Lung (tissue), 11 donors: ENCODE measurements at regions not wholly inside any gene's neighbourhood (a gene's known extent, or its start where the extent isn't known, plus 50 kb on each side); places are given as distances from the start of the nearest gene placed in this dataset.

ENCODE experiments used
- ATAC-seq: fragments of 200-7000 bp; cut with Tn5 transposase; one replicate; pipeline ENCODE4 v1.9.1; 2020; ENCODE audit warnings: moderate number of reproducible peaks; ENCODE audit not compliant: insufficient read depth, low FRiP score
- DNase-seq, 3 donors: peaks; one replicate each; pipeline ENCODE4 v3.0.0-alpha.2; 2013 to 2017
- H3K27ac ChIP-seq, 2 donors: one replicate each; pipeline ENCODE4 v1.5.1; 2013; ENCODE audit warnings: mild to moderate bottlenecking in 2 of 2, moderate library complexity in 2 of 2, control low read depth in 1 of 2, inconsistent platforms in 1 of 2, low read depth in 1 of 2, low read length in 1 of 2
- H3K27me3 ChIP-seq, 3 donors: one replicate each; pipeline ENCODE4 v1.5.1; 2013; ENCODE audit warnings: low read length in 2 of 3; ENCODE audit not compliant: control insufficient read depth in 3 of 3, insufficient read depth in 3 of 3
- H3K36me3 ChIP-seq, 4 donors: one replicate each; pipeline ENCODE4 v1.5.1; 2013; ENCODE audit warnings: low read length in 4 of 4, mild to moderate bottlenecking in 1 of 4, moderate library complexity in 1 of 4; ENCODE audit not compliant: control insufficient read depth in 4 of 4, insufficient read depth in 4 of 4
- H3K4me1 ChIP-seq, 5 donors: one replicate each; pipeline ENCODE4 v1.5.1; 2013; ENCODE audit warnings: low read length in 5 of 5, mild to moderate bottlenecking in 2 of 5, moderate library complexity in 1 of 5; ENCODE audit not compliant: control insufficient read depth in 5 of 5, insufficient read depth in 5 of 5
- H3K4me3 ChIP-seq: one replicate; pipeline ENCODE4 v1.5.1; 2013; ENCODE audit warnings: mild to moderate bottlenecking, control low read depth, moderate library complexity
- H3K9ac ChIP-seq, 2 donors: one replicate each; pipeline ENCODE4 v1.5.1; 2013; ENCODE audit warnings: low read length in 2 of 2, control low read depth in 1 of 2; ENCODE audit not compliant: insufficient read depth in 1 of 2
- H3K9me3 ChIP-seq, 4 donors: one replicate each; pipeline ENCODE4 v1.5.1; 2013; ENCODE audit warnings: low read length in 3 of 4, mild to moderate bottlenecking in 1 of 4, moderate library complexity in 1 of 4; ENCODE audit not compliant: control insufficient read depth in 4 of 4, insufficient read depth in 3 of 4
- CTCF ChIP-seq: IDR thresholded peaks from 2 replicates; pipeline ENCODE4 v1.5.1; 2012; ENCODE audit warnings: mild to moderate bottlenecking; ENCODE audit errors: control extremely low read depth, extremely low read depth
- WGBS, 2 donors: extraction: QIAGEN DNeasy Blood & Tissue Kit; methylation state at CpG; one replicate each; pipeline ENCODE4 v1.1.7; 2013; 5-methylcytosine and 5-hydroxymethylcytosine counted together
- donor health status: control.
- donor health status: control.
- donor health status: Bipolar disorder and iron deficiency.
- donor health status: healthy.
- donor health status: DM: yes; HTN: yes; CAD: no.

- no peaks in the 10 kb centered on the region for H3K27me3 ChIP-seq
- no peaks in the 10 kb centered on the region for H3K9me3 ChIP-seq
- DNase-seq (no peak), ATAC-seq (peak; percentile 55)
- no peak overlapping the region for H3K9ac ChIP-seq
- 75 to 84% methylated on average over 5 of the region's 5 CpGs for WGBS, 2 donors
- no peak overlapping the region for H3K4me3 ChIP-seq
- H3K27ac ChIP-seq, result no peak overlapping the region
- TF ChIP-seq CTCF, result no peak
- no peaks in the 10 kb centered on the region for H3K36me3 ChIP-seq
- H3K4me1 ChIP-seq, result peaks cover 0 to 5% (median 0%) of the 10 kb centered on the region in 5 donors
These were observed 188.4 kb downstream of the SLC7A11 start for GRCh38 chr4:138053641-138054301.

GRCh38 chr4:138052806-138053632 lies 189.1 kb downstream of the SLC7A11 start:
- Histone ChIP-seq H3K9me3 (no peaks in the 10 kb centered on the region), H3K4me1 (peaks cover 0 to 5% (median 0%) of the 10 kb centered on the region in 5 donors), H3K9ac (no peak overlapping the region), H3K27ac (no peak overlapping the region), H3K36me3 (no peaks in the 10 kb centered on the region), H3K4me3 (no peak overlapping the region), H3K27me3 (no peaks in the 10 kb centered on the region)
- TF ChIP-seq CTCF, result no peak
- ATAC-seq, result no peak
- no peak for DNase-seq
- WGBS, 2 donors, result 89 to 96% methylated on average over 30 to 31 of the region's 31 CpGs

GRCh38 chr4:138051157-138051556 lies 191.0 kb downstream of the SLC7A11 start:
- Histone ChIP-seq H3K36me3 (no peaks in the 10 kb centered on the region), H3K9me3 (no peaks in the 10 kb centered on the region), H3K27me3 (no peaks in the 10 kb centered on the region), H3K4me1 (peaks cover 0 to 5% (median 0%) of the 10 kb centered on the region in 5 donors), H3K27ac (no peak overlapping the region), H3K9ac (no peak overlapping the region), H3K4me3 (no peak overlapping the region)
- no peak for ATAC-seq
- 32 to 61% methylated on average over 3 of the region's 3 CpGs for WGBS, 2 donors
- DNase-seq, result no peak
- no peak for TF ChIP-seq CTCF
